ENCODE measurements at regions not wholly inside any gene's neighbourhood (a gene's known extent, or its start where the extent isn't known, plus 50 kb on each side); places are given as distances from the start of the nearest gene placed in this dataset.

DNA sequence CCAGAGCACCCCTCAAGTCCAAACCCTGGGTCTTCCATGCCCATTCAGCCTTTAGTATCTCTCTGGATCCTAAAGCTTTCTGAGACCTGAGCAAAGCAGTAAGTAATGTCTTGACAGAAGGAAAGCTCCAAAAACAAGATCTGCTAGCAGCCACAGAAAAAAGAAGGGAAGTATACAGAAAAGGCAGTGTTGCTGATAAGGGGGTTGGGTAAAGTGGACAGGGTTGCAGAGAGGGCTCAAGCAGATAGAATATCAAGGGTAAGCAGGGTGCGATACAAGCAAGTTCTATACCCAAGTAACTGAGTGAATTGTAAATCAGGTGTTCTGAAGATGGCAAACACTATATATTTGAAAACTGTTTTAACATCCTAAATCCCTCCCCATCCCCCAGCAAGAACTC, 113.4 kb upstream of the CARMIL1 start:
- TF ChIP-seq, protein P1, sequence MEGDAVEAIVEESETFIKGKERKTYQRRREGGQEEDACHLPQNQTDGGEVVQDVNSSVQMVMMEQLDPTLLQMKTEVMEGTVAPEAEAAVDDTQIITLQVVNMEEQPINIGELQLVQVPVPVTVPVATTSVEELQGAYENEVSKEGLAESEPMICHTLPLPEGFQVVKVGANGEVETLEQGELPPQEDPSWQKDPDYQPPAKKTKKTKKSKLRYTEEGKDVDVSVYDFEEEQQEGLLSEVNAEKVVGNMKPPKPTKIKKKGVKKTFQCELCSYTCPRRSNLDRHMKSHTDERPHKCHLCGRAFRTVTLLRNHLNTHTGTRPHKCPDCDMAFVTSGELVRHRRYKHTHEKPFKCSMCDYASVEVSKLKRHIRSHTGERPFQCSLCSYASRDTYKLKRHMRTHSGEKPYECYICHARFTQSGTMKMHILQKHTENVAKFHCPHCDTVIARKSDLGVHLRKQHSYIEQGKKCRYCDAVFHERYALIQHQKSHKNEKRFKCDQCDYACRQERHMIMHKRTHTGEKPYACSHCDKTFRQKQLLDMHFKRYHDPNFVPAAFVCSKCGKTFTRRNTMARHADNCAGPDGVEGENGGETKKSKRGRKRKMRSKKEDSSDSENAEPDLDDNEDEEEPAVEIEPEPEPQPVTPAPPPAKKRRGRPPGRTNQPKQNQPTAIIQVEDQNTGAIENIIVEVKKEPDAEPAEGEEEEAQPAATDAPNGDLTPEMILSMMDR (IDR thresholded peaks at IDR 0.05): no peak
- no peak for TF ChIP-seq POLR2A (IDR thresholded peaks at IDR 0.05)
